Gastroesophageal sphincter (tissue), 3 donors: ENCODE measurements at regions not wholly inside any gene's neighbourhood (a gene's known extent, or its start where the extent isn't known, plus 50 kb on each side); places are given as distances from the start of the nearest gene placed in this dataset.

ENCODE experiments used
- CTCF ChIP-seq, 4 experiments: fragments of 200-600 bp in 2 of 4; fragments of 450-650 bp in 2 of 4; sonication (generic) in 1 of 4; IDR thresholded peaks; one replicate each; pipeline ENCODE4 v1.5.1; 2017 to 2019; ENCODE audit warnings: antibody characterized with exemption in 4 of 4, mild to moderate bottlenecking in 2 of 4, moderate library complexity in 2 of 4
- POLR2AphosphoS5 ChIP-seq: sonication (generic); formaldehyde crosslinking; IDR thresholded peaks from one replicate; pipeline ENCODE4 v1.6.1; 2017; ENCODE audit warnings: antibody characterized with exemption

- TF ChIP-seq CTCF (IDR thresholded peaks at IDR 0.05) (no peak), POLR2AphosphoS5 (no peak)
Measured at GRCh38 chr18:77343846-77344510, 94.3 kb downstream of the GALR1 start.
